H9 (cell line): ENCODE measurements at regions not wholly inside any gene's neighbourhood (a gene's known extent, or its start where the extent isn't known, plus 50 kb on each side); places are given as distances from the start of the nearest gene placed in this dataset.

ENCODE experiments used
- DNase-seq: peaks from one replicate; pipeline ENCODE4 v3.0.0-alpha.2; 2017
- H2AFZ ChIP-seq: one replicate; pipeline ENCODE4 v1.6.1; 2013; ENCODE audit warnings: mild to moderate bottlenecking, low read length, control low read depth, moderate library complexity
- H2AK5ac ChIP-seq: 2 replicates; pipeline ENCODE4 v1.6.1; 2013; ENCODE audit warnings: low read length, control low read depth, mixed read lengths; ENCODE audit not compliant: insufficient read length
- H2BK120ac ChIP-seq: one replicate; pipeline ENCODE4 v1.6.1; 2013; ENCODE audit warnings: low read depth, mild to moderate bottlenecking, low read length, control low read depth, inconsistent platforms; ENCODE audit not compliant: poor library complexity, severe bottlenecking
- H2BK12ac ChIP-seq: 2 replicates; pipeline ENCODE4 v1.6.1; 2013; ENCODE audit warnings: low read length, control low read depth, mixed read lengths, low read depth; ENCODE audit not compliant: insufficient read length
- H2BK15ac ChIP-seq: 2 replicates; pipeline ENCODE4 v1.6.1; 2013; ENCODE audit warnings: low read depth, low read length, control low read depth
- H2BK20ac ChIP-seq: one replicate; pipeline ENCODE4 v1.6.1; 2013; ENCODE audit warnings: low read depth, mild to moderate bottlenecking, low read length, control low read depth, inconsistent platforms; ENCODE audit not compliant: poor library complexity, severe bottlenecking
- H2BK5ac ChIP-seq: 2 replicates; pipeline ENCODE4 v1.6.1; 2013; ENCODE audit warnings: low read length, control low read depth, mixed read lengths; ENCODE audit not compliant: insufficient read length
- H3K14ac ChIP-seq: 2 replicates; pipeline ENCODE4 v1.6.1; 2013; ENCODE audit warnings: low read length, control low read depth; ENCODE audit not compliant: insufficient read depth
- H3K18ac ChIP-seq: 2 replicates; pipeline ENCODE4 v1.6.1; 2013; ENCODE audit warnings: low read depth, mild to moderate bottlenecking, mixed read lengths, low read length, control low read depth; ENCODE audit not compliant: insufficient read length
- H3K23ac ChIP-seq: 2 replicates; pipeline ENCODE4 v1.6.1; 2013; ENCODE audit warnings: low read length, control low read depth, mixed read lengths, low read depth; ENCODE audit not compliant: insufficient read length
- H3K23me2 ChIP-seq: 2 replicates; pipeline ENCODE4 v1.6.1; 2013; ENCODE audit warnings: low read depth, mild to moderate bottlenecking, mixed read lengths, low read length, control low read depth; ENCODE audit not compliant: insufficient read length, poor library complexity, severe bottlenecking
- H3K27ac ChIP-seq: 2 replicates; pipeline ENCODE4 v1.5.1; 2013; ENCODE audit warnings: low read length, control low read depth, mixed read lengths, low read depth; ENCODE audit not compliant: insufficient read length
- H3K27me3 ChIP-seq: 2 replicates; pipeline ENCODE4 v1.6.1; 2013; ENCODE audit warnings: low read length, control low read depth, inconsistent platforms; ENCODE audit not compliant: insufficient read depth
- H3K4ac ChIP-seq: 2 replicates; pipeline ENCODE4 v1.6.1; 2013; ENCODE audit warnings: low read depth, mild to moderate bottlenecking, control low read depth, inconsistent platforms, low read length, moderate library complexity
- H3K4me1 ChIP-seq: 2 replicates; pipeline ENCODE4 v1.6.1; 2013; ENCODE audit warnings: low read length, control low read depth, inconsistent platforms; ENCODE audit not compliant: insufficient read depth
- H3K4me2 ChIP-seq: 2 replicates; pipeline ENCODE4 v1.6.1; 2013; ENCODE audit warnings: low read length, control low read depth, mixed read lengths; ENCODE audit not compliant: insufficient read length, insufficient read depth
- H3K56ac ChIP-seq: 2 replicates; pipeline ENCODE4 v1.6.1; 2013; ENCODE audit warnings: low read depth, mild to moderate bottlenecking, mixed read lengths, low read length, control low read depth; ENCODE audit not compliant: insufficient read length
- H3K79me1 ChIP-seq: 2 replicates; pipeline ENCODE4 v1.6.1; 2013; ENCODE audit warnings: low read depth, mild to moderate bottlenecking, moderate library complexity, low read length, control low read depth, inconsistent platforms; ENCODE audit not compliant: insufficient read depth, poor library complexity, severe bottlenecking
- H3K79me2 ChIP-seq: 2 replicates; pipeline ENCODE4 v1.6.1; 2013; ENCODE audit warnings: low read length, control low read depth, inconsistent platforms; ENCODE audit not compliant: insufficient read depth
- H3K9ac ChIP-seq: 2 replicates; pipeline ENCODE4 v1.6.1; 2013; ENCODE audit warnings: low read length, control low read depth, mixed read lengths; ENCODE audit not compliant: insufficient read length; ENCODE audit errors: extremely low read depth
- H3K9me3 ChIP-seq: one replicate; pipeline ENCODE4 v1.6.1; 2013; ENCODE audit warnings: low read depth, low read length, inconsistent platforms; ENCODE audit not compliant: control insufficient read depth
- H3T11ph ChIP-seq: one replicate; pipeline ENCODE4 v1.6.1; 2013; ENCODE audit warnings: mild to moderate bottlenecking, low read length, control low read depth, inconsistent platforms
- H4K20me1 ChIP-seq: one replicate; pipeline ENCODE4 v1.6.1; 2013; ENCODE audit not compliant: control insufficient read depth, insufficient read length, insufficient read depth
- H4K5ac ChIP-seq: 2 replicates; pipeline ENCODE4 v1.6.1; 2013; ENCODE audit warnings: low read depth, mild to moderate bottlenecking, mixed read lengths, low read length, control low read depth; ENCODE audit not compliant: insufficient read length
- H4K8ac ChIP-seq: replicated peaks from 2 replicates; pipeline ENCODE4 v1.6.1; 2013; ENCODE audit warnings: low read length, control low read depth, mixed read lengths, low read depth; ENCODE audit not compliant: insufficient read length
- H4K91ac ChIP-seq: 2 replicates; pipeline ENCODE4 v1.6.1; 2013; ENCODE audit warnings: low read depth, mild to moderate bottlenecking, moderate library complexity, mixed read lengths, low read length, control low read depth; ENCODE audit not compliant: insufficient read length
- H3K27ac Mint-ChIP-seq, 3 experiments: 2 replicates in 2 of 3; 3 replicates in 1 of 3; pipeline ENCODE4 v1.8.0; 2020 to 2021; ENCODE audit warnings: mixed read lengths in 3 of 3, mild to moderate bottlenecking in 1 of 3, moderate library complexity in 1 of 3
- H3K27me3 Mint-ChIP-seq: 2 replicates; pipeline ENCODE4 v1.8.0; 2021; ENCODE audit warnings: low read depth, mild to moderate bottlenecking, moderate library complexity, mixed read lengths
- H3K36me3 Mint-ChIP-seq, 3 experiments: 2 replicates in 2 of 3; 3 replicates in 1 of 3; pipeline ENCODE4 v1.8.0; 2020 to 2021; ENCODE audit warnings: low read depth in 3 of 3, mixed read lengths in 3 of 3; ENCODE audit not compliant: insufficient read depth in 1 of 3
- H3K4me1 Mint-ChIP-seq, 2 experiments: 2 replicates each; pipeline ENCODE4 v1.8.0; 2020; ENCODE audit warnings: mixed read lengths in 2 of 2
- H3K4me3 Mint-ChIP-seq, 2 experiments: 2 replicates in 1 of 2; 3 replicates in 1 of 2; pipeline ENCODE4 v1.8.0; 2020 to 2021; ENCODE audit warnings: mild to moderate bottlenecking in 2 of 2, mixed read lengths in 2 of 2, moderate library complexity in 1 of 2
- H3K9me3 Mint-ChIP-seq, 2 experiments: 2 replicates in 1 of 2; 3 replicates in 1 of 2; pipeline ENCODE4 v1.8.0; 2020; ENCODE audit warnings: mild to moderate bottlenecking in 2 of 2, mixed read lengths in 2 of 2, moderate library complexity in 1 of 2
- WGBS: extraction: QIAGEN DNeasy Blood & Tissue Kit; methylation state at CpG from one replicate; pipeline ENCODE4 v1.1.7; 2013; ENCODE audit warnings: missing lambda C conversion rate, low lambda C conversion rate, mixed read lengths; ENCODE audit not compliant: insufficient read length; ENCODE audit errors: extremely low coverage; 5-methylcytosine and 5-hydroxymethylcytosine counted together
- TF ChIP-seq, protein P1 (sequence below): fragments of 200-600 bp; sonication (generic); conservative IDR thresholded peaks from 3 replicates; pipeline ENCODE4 v1.8.0; 2021; ENCODE audit warnings: antibody characterized with exemption, mild to moderate bottlenecking

- Histone ChIP-seq H3K14ac (no peak overlapping the region), H4K91ac (no peak overlapping the region), H3K27me3 (no peaks in the 10 kb centered on the region), H2BK5ac (no peak overlapping the region), H3T11ph (no peak overlapping the region), H4K20me1 (no peaks in the 10 kb centered on the region), H3K9me3 (no peaks in the 10 kb centered on the region), H3K23me2 (no peaks in the 10 kb centered on the region), H2BK15ac (no peak overlapping the region), H3K18ac (no peak overlapping the region), H4K5ac (no peak overlapping the region), H3K79me1 (no peaks in the 10 kb centered on the region), H3K56ac (no peak overlapping the region), H2BK12ac (no peak overlapping the region), H3K4me2 (no peak overlapping the region), H2AK5ac (no peak overlapping the region), H4K8ac (no peak overlapping the region), H3K79me2 (no peaks in the 10 kb centered on the region; the same call in 1 of the 2 replicates), H2AFZ (no peak overlapping the region), H3K4me1 (no peaks in the 10 kb centered on the region), H3K23ac (no peak overlapping the region), H2BK120ac (no peak overlapping the region), H2BK20ac (no peak overlapping the region), H3K4ac (no peak overlapping the region), H3K27ac (no peak overlapping the region), H3K9ac (no peak overlapping the region)
- no peak for DNase-seq
- no peaks in the 10 kb centered on the region for H3K36me3 Mint-ChIP-seq
- H3K27me3 Mint-ChIP-seq = no peaks in the 10 kb centered on the region
- no peak overlapping the region for H3K4me3 Mint-ChIP-seq
- TF ChIP-seq, protein P1, sequence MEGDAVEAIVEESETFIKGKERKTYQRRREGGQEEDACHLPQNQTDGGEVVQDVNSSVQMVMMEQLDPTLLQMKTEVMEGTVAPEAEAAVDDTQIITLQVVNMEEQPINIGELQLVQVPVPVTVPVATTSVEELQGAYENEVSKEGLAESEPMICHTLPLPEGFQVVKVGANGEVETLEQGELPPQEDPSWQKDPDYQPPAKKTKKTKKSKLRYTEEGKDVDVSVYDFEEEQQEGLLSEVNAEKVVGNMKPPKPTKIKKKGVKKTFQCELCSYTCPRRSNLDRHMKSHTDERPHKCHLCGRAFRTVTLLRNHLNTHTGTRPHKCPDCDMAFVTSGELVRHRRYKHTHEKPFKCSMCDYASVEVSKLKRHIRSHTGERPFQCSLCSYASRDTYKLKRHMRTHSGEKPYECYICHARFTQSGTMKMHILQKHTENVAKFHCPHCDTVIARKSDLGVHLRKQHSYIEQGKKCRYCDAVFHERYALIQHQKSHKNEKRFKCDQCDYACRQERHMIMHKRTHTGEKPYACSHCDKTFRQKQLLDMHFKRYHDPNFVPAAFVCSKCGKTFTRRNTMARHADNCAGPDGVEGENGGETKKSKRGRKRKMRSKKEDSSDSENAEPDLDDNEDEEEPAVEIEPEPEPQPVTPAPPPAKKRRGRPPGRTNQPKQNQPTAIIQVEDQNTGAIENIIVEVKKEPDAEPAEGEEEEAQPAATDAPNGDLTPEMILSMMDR = no peak
- no peak overlapping the region for H3K27ac Mint-ChIP-seq
- no peaks in the 10 kb centered on the region for H3K9me3 Mint-ChIP-seq
- H3K4me1 Mint-ChIP-seq = no peaks in the 10 kb centered on the region
- WGBS = no CpG with 5 or more reads among the region's 2 CpGs
Observed at GRCh38 chr1:119235120-119235519, 94.7 kb upstream of the WARS2 start.
